Gastroesophageal sphincter (tissue), 4 donors: ENCODE measurements at regions not wholly inside any gene's neighbourhood (a gene's known extent, or its start where the extent isn't known, plus 50 kb on each side); places are given as distances from the start of the nearest gene placed in this dataset.

Experiments used
- ATAC-seq: fragments of 150-250 bp; one replicate; pipeline ENCODE4 v1.9.1; 2016; ENCODE audit warnings: mild to moderate bottlenecking, moderate library complexity
- H3K27ac ChIP-seq, 4 donors: fragments of 200-600 bp; sonication (generic) in 3 of 4; 1 replicate in 3 of 4; 2 replicates in 1 of 4; pipeline ENCODE4 v1.5.1; 2016 to 2019
- H3K27me3 ChIP-seq: fragments of 200-600 bp; sonication (generic); one replicate; pipeline ENCODE4 v1.5.1; 2019
- H3K36me3 ChIP-seq, 2 donors: fragments of 200-600 bp; sonication (generic); one replicate each; pipeline ENCODE4 v1.5.1; 2019; ENCODE audit warnings: control low read depth in 1 of 2
- H3K4me1 ChIP-seq, 3 donors: fragments of 200-600 bp; sonication (generic); 1 replicate in 2 of 3; 2 replicates in 1 of 3; pipeline ENCODE4 v1.5.1; 2016 to 2019; ENCODE audit warnings: control low read depth in 2 of 3
- H3K4me3 ChIP-seq, 2 donors: fragments of 200-600 bp; sonication (generic); one replicate each; pipeline ENCODE4 v1.5.1; 2019; ENCODE audit warnings: mild to moderate bottlenecking in 1 of 2, moderate library complexity in 1 of 2
- H3K9me3 ChIP-seq, 3 donors: fragments of 200-600 bp; sonication (generic); one replicate each; pipeline ENCODE4 v1.5.1; 2017 to 2019; ENCODE audit warnings: control low read depth in 2 of 3
- CTCF ChIP-seq, 4 experiments: fragments of 200-600 bp in 2 of 4; fragments of 450-650 bp in 2 of 4; sonication (generic) in 1 of 4; IDR thresholded peaks; one replicate each; pipeline ENCODE4 v1.5.1; 2017 to 2019; ENCODE audit warnings: antibody characterized with exemption in 4 of 4, mild to moderate bottlenecking in 2 of 4, moderate library complexity in 2 of 4
- EP300 ChIP-seq: sonication (generic); formaldehyde crosslinking; IDR thresholded peaks from one replicate; pipeline ENCODE4 v1.6.1; 2017; ENCODE audit warnings: antibody characterized with exemption, mild to moderate bottlenecking
- POLR2A ChIP-seq, 2 donors: fragments of 450-650 bp; IDR thresholded peaks; one replicate each; pipeline ENCODE4 v1.6.1; 2017; ENCODE audit warnings: antibody characterized with exemption in 2 of 2, mild to moderate bottlenecking in 2 of 2, moderate library complexity in 1 of 2
- POLR2AphosphoS5 ChIP-seq: sonication (generic); formaldehyde crosslinking; IDR thresholded peaks from one replicate; pipeline ENCODE4 v1.6.1; 2017; ENCODE audit warnings: antibody characterized with exemption
- whole genome bisulfite sequencing, 2 donors: methylation state at CpG; one replicate each; pipeline ENCODE4 v1.1.5; 2018; ENCODE audit warnings: low coverage in 1 of 2; 5-methylcytosine and 5-hydroxymethylcytosine counted together

GRCh38 chr12:92541731-92542130 is 161.1 kb upstream of the PLEKHG7 start:
- ATAC-seq: no peak
- peaks cover 0 to 29% (median 2%) of the 10 kb centered on the region in 3 donors for H3K4me1 ChIP-seq
- TF ChIP-seq EP300: no peak
- no peak for TF ChIP-seq CTCF (IDR thresholded peaks at IDR 0.05)
- no peak for TF ChIP-seq POLR2AphosphoS5
- TF ChIP-seq POLR2A (IDR thresholded peaks at IDR 0.05): no peak
- H3K4me3 ChIP-seq: no peak overlapping the region
- H3K27me3 ChIP-seq: no peaks in the 10 kb centered on the region
- 100% methylated on average over 2 of the region's 2 CpGs for WGBS, 2 donors
- H3K27ac ChIP-seq: no peak overlapping the region
- H3K9me3 ChIP-seq: no peaks in the 10 kb centered on the region
- H3K36me3 ChIP-seq: no peaks in the 10 kb centered on the region

- Histone ChIP-seq H3K27ac (no peak overlapping the region), H3K4me3 (no peak overlapping the region), H3K4me1 (peaks cover 0 to 29% (median 2%) of the 10 kb centered on the region in 3 donors), H3K9me3 (no peaks in the 10 kb centered on the region), H3K27me3 (no peaks in the 10 kb centered on the region), H3K36me3 (no peaks in the 10 kb centered on the region)
- no peak for ATAC-seq
- 80 to 96% methylated on average over 1 to 3 of the region's 3 CpGs for WGBS, 2 donors
- TF ChIP-seq POLR2A (IDR thresholded peaks at IDR 0.05) (no peak), POLR2AphosphoS5 (no peak), CTCF (IDR thresholded peaks at IDR 0.05) (no peak), EP300 (no peak)
Measured at GRCh38 chr12:92540782-92541423, 161.9 kb upstream of the PLEKHG7 start.

- no peak for TF ChIP-seq POLR2AphosphoS5
- TF ChIP-seq EP300: no peak
- no peak for TF ChIP-seq POLR2A (IDR thresholded peaks at IDR 0.05)
- no peak for TF ChIP-seq CTCF (IDR thresholded peaks at IDR 0.05)
- ATAC-seq: no peak
- Histone ChIP-seq H3K36me3 (no peaks in the 10 kb centered on the region), H3K9me3 (no peaks in the 10 kb centered on the region), H3K27me3 (no peaks in the 10 kb centered on the region), H3K4me1 (peaks cover 0 to 29% (median 2%) of the 10 kb centered on the region in 3 donors), H3K27ac (peak overlapping the region in 1 of 4 donors; percentile 7), H3K4me3 (no peak overlapping the region)
- WGBS, 2 donors: 79 to 80% methylated on average over 2 to 9 of the region's 12 CpGs
Measured at GRCh38 chr12:92539976-92540781, 162.6 kb upstream of the PLEKHG7 start.

- peak overlapping the region in 2 of 4 donors; percentile 4 to 25 for H3K27ac ChIP-seq
- peaks cover 0 to 29% (median 2%) of the 10 kb centered on the region in 3 donors for H3K4me1 ChIP-seq
- 39 to 57% methylated on average over 5 of the region's 5 CpGs for WGBS, 2 donors
- TF ChIP-seq POLR2AphosphoS5 (no peak), CTCF (IDR thresholded peaks at IDR 0.05) (no peak), POLR2A (IDR thresholded peaks at IDR 0.05) (no peak)
- H3K4me3 ChIP-seq: no peak overlapping the region
- peak; percentile 52 for ATAC-seq
- H3K27me3 ChIP-seq: no peaks in the 10 kb centered on the region
- H3K36me3 ChIP-seq: no peaks in the 10 kb centered on the region
- no peaks in the 10 kb centered on the region for H3K9me3 ChIP-seq
Measured at GRCh38 chr12:92539110-92539749, 163.6 kb upstream of the PLEKHG7 start.
